ENCODE measurements at regions not wholly inside any gene's neighbourhood (a gene's known extent, or its start where the extent isn't known, plus 50 kb on each side); places are given as distances from the start of the nearest gene placed in this dataset.

DNA sequence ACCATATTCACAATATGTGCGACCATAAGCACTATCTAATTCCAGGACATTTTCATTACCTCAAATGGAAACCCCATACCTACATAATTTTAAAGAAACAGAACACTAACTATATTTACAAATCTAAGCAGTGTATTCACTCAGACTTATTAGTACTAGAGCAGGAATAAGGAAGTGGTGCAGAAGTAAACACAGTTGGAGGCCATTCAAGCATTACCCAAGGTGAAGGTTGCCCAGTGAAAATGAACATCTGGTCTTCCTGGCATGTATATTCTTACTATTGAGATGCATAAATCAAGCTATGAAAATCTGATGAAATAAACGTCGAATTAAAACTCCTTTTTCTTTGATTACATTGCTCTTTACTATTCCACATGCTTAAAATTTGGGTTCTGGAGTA is 78.9 kb upstream of the TTC14 start:
- Histone ChIP-seq H3K4me3 (no peak overlapping the region), H3K27ac (ENCODE audit: low read depth) (no peak overlapping the region), H3K27me3 (ENCODE audit: insufficient read depth) (no peaks in the 10 kb centered on the region), H3K4me1 (ENCODE audit: insufficient read depth) (no peaks in the 10 kb centered on the region), H3K9me2 (ENCODE audit: insufficient read depth) (peaks cover 3% of the 10 kb centered on the region), H3K36me3 (ENCODE audit: insufficient read depth) (no peaks in the 10 kb centered on the region), H3F3A (replicated peaks; ENCODE audit: low read depth) (no peaks in the 10 kb centered on the region), H4K20me1 (replicated peaks; ENCODE audit: insufficient read depth) (no peaks in the 10 kb centered on the region), H3K79me2 (replicated peaks; ENCODE audit: insufficient read depth) (no peaks in the 10 kb centered on the region), H3K4me2 (no peak overlapping the region), H2AFZ (no peak overlapping the region)
- DNase-seq (ENCODE audit: low spot score) (no peak), ATAC-seq (no peak)
- peaks cover 5% of the 10 kb centered on the region for H3K27me3 Mint-ChIP-seq (ENCODE audit: insufficient read depth, low read depth, poor library complexity)
- H3K36me3 Mint-ChIP-seq (ENCODE audit: low read depth) = no peaks in the 10 kb centered on the region
- no peak for TF ChIP-seq STAT1 (IDR thresholded peaks at IDR 0.05; ENCODE audit: unreplicated experiment)
- no peak for TF ChIP-seq REST (IDR thresholded peaks at IDR 0.05; ENCODE audit: unreplicated experiment)
- no peak for TF ChIP-seq EZH2phosphoT487 (IDR thresholded peaks at IDR 0.05; ENCODE audit: unreplicated experiment)
- TF ChIP-seq, protein P1, sequence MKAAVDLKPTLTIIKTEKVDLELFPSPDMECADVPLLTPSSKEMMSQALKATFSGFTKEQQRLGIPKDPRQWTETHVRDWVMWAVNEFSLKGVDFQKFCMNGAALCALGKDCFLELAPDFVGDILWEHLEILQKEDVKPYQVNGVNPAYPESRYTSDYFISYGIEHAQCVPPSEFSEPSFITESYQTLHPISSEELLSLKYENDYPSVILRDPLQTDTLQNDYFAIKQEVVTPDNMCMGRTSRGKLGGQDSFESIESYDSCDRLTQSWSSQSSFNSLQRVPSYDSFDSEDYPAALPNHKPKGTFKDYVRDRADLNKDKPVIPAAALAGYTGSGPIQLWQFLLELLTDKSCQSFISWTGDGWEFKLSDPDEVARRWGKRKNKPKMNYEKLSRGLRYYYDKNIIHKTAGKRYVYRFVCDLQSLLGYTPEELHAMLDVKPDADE (IDR thresholded peaks at IDR 0.05) = no peak
- no peak for TF ChIP-seq POLR2AphosphoS5 (IDR thresholded peaks at IDR 0.05; ENCODE audit: low read depth)
- no peak for TF ChIP-seq EZH2 (IDR thresholded peaks at IDR 0.05; ENCODE audit: low read depth, unreplicated experiment)
- no peak for TF ChIP-seq ZNF462 (CRISPR knock-in tag; IDR thresholded peaks at IDR 0.05)
- TF ChIP-seq ZNF114 (CRISPR knock-in tag; IDR thresholded peaks at IDR 0.05) = no peak
- no peak for TF ChIP-seq ZNF331 (CRISPR knock-in tag; IDR thresholded peaks at IDR 0.05; ENCODE audit: low read depth)
- no peak for TF ChIP-seq CREB1 (CRISPR knock-in tag; IDR thresholded peaks at IDR 0.05; ENCODE audit: low read depth)
- H3K9me3 Mint-ChIP-seq = peaks cover 13% of the 10 kb centered on the region; the same call in 2 of the 3 replicates
- H3K27ac Mint-ChIP-seq = no peak overlapping the region
- no peaks in the 10 kb centered on the region for H3K4me1 Mint-ChIP-seq
- no peak overlapping the region for H3K4me3 Mint-ChIP-seq

All from GM23338 (cell line).